Transverse colon (tissue), 4 donors: ENCODE measurements at regions not wholly inside any gene's neighbourhood (a gene's known extent, or its start where the extent isn't known, plus 50 kb on each side); places are given as distances from the start of the nearest gene placed in this dataset.
A peak's percentile ranks its signal among the peaks of the same experiment; 100 is the strongest.

ENCODE experiments used
- DNase-seq: peaks from one replicate; pipeline ENCODE4 v3.0.0-alpha.2; 2019
- H3K27ac ChIP-seq, 4 donors: fragments of 200-600 bp; sonication (generic); 2 replicates each; pipeline ENCODE4 v1.5.1; 2016 to 2018; ENCODE audit warnings: inconsistent platforms in 4 of 4
- H3K27me3 ChIP-seq: fragments of 200-600 bp; sonication (generic); 2 replicates; pipeline ENCODE4 v1.5.1; 2017; ENCODE audit warnings: inconsistent platforms
- H3K36me3 ChIP-seq, 4 donors: fragments of 200-600 bp; sonication (generic); 2 replicates each; pipeline ENCODE4 v1.5.1; 2017 to 2019; ENCODE audit warnings: inconsistent platforms in 4 of 4
- H3K4me1 ChIP-seq, 4 donors: fragments of 200-600 bp; sonication (generic); 2 replicates each; pipeline ENCODE4 v1.5.1; 2017 to 2020; ENCODE audit warnings: inconsistent platforms in 4 of 4
- H3K4me3 ChIP-seq, 4 donors: fragments of 200-600 bp; sonication (generic); 1 replicate in 1 of 4; 2 replicates in 3 of 4; pipeline versions ENCODE4 v1.5.1 to v1.6.1; 2017 to 2019; ENCODE audit warnings: inconsistent platforms in 4 of 4
- H3K9me3 ChIP-seq, 2 donors: fragments of 200-600 bp; sonication (generic); 2 replicates each; pipeline ENCODE4 v1.5.1; 2017 to 2019; ENCODE audit warnings: inconsistent platforms in 2 of 2
- CTCF ChIP-seq, 5 experiments: fragments of 200-600 bp in 3 of 5; fragments of 450-650 bp in 2 of 5; sonication (generic) in 3 of 5; IDR thresholded peaks; 1 replicate in 2 of 5; 2 replicates in 3 of 5; pipeline ENCODE4 v1.5.1; 2016 to 2017; ENCODE audit warnings: antibody characterized with exemption in 5 of 5, inconsistent platforms in 3 of 5, mild to moderate bottlenecking in 2 of 5, moderate library complexity in 1 of 5
- EP300 ChIP-seq: sonication (generic); formaldehyde crosslinking; IDR thresholded peaks from one replicate; pipeline ENCODE4 v1.6.1; 2017; ENCODE audit warnings: antibody characterized with exemption, low read depth
- POLR2A ChIP-seq: fragments of 450-650 bp; IDR thresholded peaks from one replicate; pipeline ENCODE4 v1.6.1; 2016; ENCODE audit warnings: antibody characterized with exemption, mild to moderate bottlenecking, moderate library complexity
- POLR2AphosphoS5 ChIP-seq, 3 donors: sonication (generic); formaldehyde crosslinking; IDR thresholded peaks; one replicate each; pipeline ENCODE4 v1.6.1; 2016; ENCODE audit warnings: antibody characterized with exemption in 3 of 3
- WGBS, 2 donors: methylation state at CpG; one replicate each; pipeline ENCODE4 v1.1.5; 2018; ENCODE audit warnings: low coverage in 1 of 2; 5-methylcytosine and 5-hydroxymethylcytosine counted together
- in situ Hi-C, 4 donors: fragments of 200-750 bp; cut with MboI; loops; one replicate each; pipeline versions ENCODE4 v1.15.0 to v1.15.1; 2017; ENCODE audit warnings: low sequenced_read_pairs in 3 of 4, low pct_ligation_motif_present in 1 of 4, low pct_unique_long_range_greater_than_20kb in 1 of 4
- intact Hi-C: fragments of 100-400 bp; cut with DNase I; formaldehyde crosslinking; loops from one replicate; pipeline ENCODE4 v1.15.1; 2023; ENCODE audit warnings: low total_unique reads

DNA sequence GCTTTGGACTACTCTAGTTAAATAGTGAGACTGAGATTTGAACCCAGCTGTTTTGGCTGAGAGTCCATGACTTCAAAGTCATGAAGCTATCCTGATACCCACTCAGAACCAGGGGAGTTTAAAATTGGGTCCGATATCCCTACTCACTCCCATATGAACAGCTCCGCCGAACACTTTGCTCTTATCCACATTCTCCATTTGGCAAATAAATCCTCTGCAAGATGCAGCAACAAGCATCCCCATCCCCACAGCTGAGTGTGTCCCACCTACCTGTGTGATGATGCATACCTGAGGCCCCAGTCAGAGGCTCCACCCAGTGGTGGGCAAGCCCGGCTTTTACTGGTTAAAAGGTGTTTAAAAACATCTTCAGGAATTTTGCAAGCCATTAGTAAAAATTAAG lies 108.3 kb upstream of the SLC24A3 start:
- H3K27me3 ChIP-seq, result no peaks in the 10 kb centered on the region
- intact Hi-C loops (no loop called here), in situ Hi-C loops (no loop called here)
- DNase-seq, result no peak
- WGBS, 2 donors, result 86 to 100% methylated on average over 3 to 4 of the region's 4 CpGs
- TF ChIP-seq CTCF (IDR thresholded peaks at IDR 0.05) (no peak), EP300 (no peak), POLR2A (no peak), POLR2AphosphoS5 (IDR thresholded peaks at IDR 0.05) (no peak)
- peaks cover under 1 to 16% (median 12%) of the 10 kb centered on the region in 4 donors for H3K4me1 ChIP-seq
- no peak overlapping the region for H3K4me3 ChIP-seq
- H3K36me3 ChIP-seq, result no peaks in the 10 kb centered on the region
- H3K27ac ChIP-seq, result no peak overlapping the region
- no peaks in the 10 kb centered on the region for H3K9me3 ChIP-seq

DNA sequence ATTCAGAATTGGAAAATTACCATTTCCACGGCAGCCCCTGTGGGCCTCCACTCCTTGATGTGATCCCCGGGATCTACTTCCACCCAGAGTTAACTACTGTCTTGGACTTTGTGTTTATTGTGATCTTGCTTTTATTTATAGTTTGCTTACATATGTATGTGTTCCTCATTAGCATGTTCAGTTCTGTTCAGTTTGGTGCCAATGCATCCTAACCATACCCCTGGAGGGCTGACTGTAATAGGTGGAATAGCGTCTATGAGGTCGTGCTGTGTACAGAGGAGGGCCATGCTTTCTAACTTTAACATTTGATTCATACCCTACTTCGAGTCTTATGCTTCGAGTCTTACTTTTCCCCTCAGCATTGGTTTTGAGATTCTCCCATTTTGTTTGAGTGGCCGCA lies 104.3 kb upstream of the SLC24A3 start:
- in situ Hi-C loops, result no loop called here
- no peak for DNase-seq

GRCh38 chr20:19110285-19110684 lies 102.2 kb upstream of the SLC24A3 start:
- intact Hi-C loops, result no loop called here
- in situ Hi-C loops, result no loop called here
- Histone ChIP-seq H3K27ac (peak overlapping the region in 1 of 4 donors; percentile 12), H3K36me3 (no peaks in the 10 kb centered on the region), H3K4me3 (no peak overlapping the region), H3K9me3 (no peaks in the 10 kb centered on the region), H3K27me3 (no peaks in the 10 kb centered on the region), H3K4me1 (peaks cover 0 to 2% (median 0%) of the 10 kb centered on the region in 4 donors)
- TF ChIP-seq EP300 (no peak), CTCF (IDR thresholded peaks at IDR 0.05) (no peak), POLR2A (no peak), POLR2AphosphoS5 (IDR thresholded peaks at IDR 0.05) (no peak)
- WGBS, 2 donors, result 88 to 93% methylated on average over 1 to 3 of the region's 3 CpGs
- no peak for DNase-seq

More for the DNA sequence above, 104.3 kb upstream of the SLC24A3 start:
- intact Hi-C loops, result no loop called here
- no peaks in the 10 kb centered on the region for H3K36me3 ChIP-seq
- no peak overlapping the region for H3K27ac ChIP-seq
- H3K4me1 ChIP-seq, result no peaks in the 10 kb centered on the region
- 76 to 78% methylated on average over 6 to 7 of the region's 7 CpGs for WGBS, 2 donors
- H3K4me3 ChIP-seq, result no peak overlapping the region
- no peaks in the 10 kb centered on the region for H3K27me3 ChIP-seq
- no peaks in the 10 kb centered on the region for H3K9me3 ChIP-seq
- TF ChIP-seq CTCF (IDR thresholded peaks at IDR 0.05), result no peak

DNA sequence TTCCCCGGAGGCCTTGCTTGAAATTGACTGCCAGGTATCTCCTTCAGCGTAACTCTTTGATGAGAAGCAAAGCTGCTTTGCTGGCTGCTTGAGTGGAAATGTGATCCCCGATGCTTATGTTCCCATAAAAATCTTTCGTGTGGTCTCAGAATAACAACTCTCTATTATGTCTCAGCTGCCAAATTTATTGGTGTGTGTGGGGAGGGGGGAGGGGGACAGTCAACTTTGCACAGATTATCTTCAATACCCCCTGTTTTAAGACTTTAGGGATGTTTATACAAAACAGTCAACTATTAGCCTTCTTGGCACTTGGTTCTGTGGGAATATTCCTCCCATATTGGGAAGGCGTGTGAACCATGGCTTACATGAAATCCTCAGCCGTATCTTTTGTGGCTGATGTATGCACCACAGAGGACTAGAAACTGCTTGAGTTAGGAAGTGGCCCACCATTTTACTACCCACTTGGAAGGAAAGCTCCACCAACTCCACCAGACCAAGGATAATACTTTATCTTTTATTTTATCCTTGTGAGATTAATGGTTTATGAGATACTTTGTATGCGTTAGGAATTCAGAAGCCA lies 101.5 kb upstream of the SLC24A3 start:
- Histone ChIP-seq H3K4me3 (no peak overlapping the region), H3K27me3 (no peaks in the 10 kb centered on the region), H3K27ac (peak overlapping the region in 2 of 4 donors; percentile 0 to 2), H3K36me3 (no peaks in the 10 kb centered on the region), H3K4me1 (peaks cover 0 to 2% (median 0%) of the 10 kb centered on the region in 4 donors), H3K9me3 (no peaks in the 10 kb centered on the region)
- WGBS, 2 donors, result 59 to 64% methylated on average over 5 to 7 of the region's 7 CpGs
- no peak for DNase-seq
- no peak for TF ChIP-seq CTCF (IDR thresholded peaks at IDR 0.05)
- no peak for TF ChIP-seq POLR2AphosphoS5 (IDR thresholded peaks at IDR 0.05)
- TF ChIP-seq POLR2A, result no peak
- TF ChIP-seq EP300, result no peak
- in situ Hi-C loops (no loop called here), intact Hi-C loops (no loop called here)
